ENCODE measurements at regions not wholly inside any gene's neighbourhood (a gene's known extent, or its start where the extent isn't known, plus 50 kb on each side); places are given as distances from the start of the nearest gene placed in this dataset.

- no peak for DNase-seq (ENCODE audit: low read depth)
- H3K4me3 ChIP-seq (ENCODE audit: low read depth, low read length): no peak overlapping the region
- TF ChIP-seq MAX (IDR thresholded peaks at IDR 0.05; ENCODE audit: low read depth, low read length): no peak
- no peak for TF ChIP-seq POLR2A (IDR thresholded peaks at IDR 0.05; ENCODE audit: extremely low read depth, insufficient read length)
- TF ChIP-seq CTCF (IDR thresholded peaks at IDR 0.05; ENCODE audit: low read depth, low read length): no peak
- no peak for TF ChIP-seq MYC (IDR thresholded peaks at IDR 0.05; ENCODE audit: low read depth, low read length)
These were observed 84.0 kb upstream of the PALMD start for GRCh38 chr1:99561952-99562351.

- no peak overlapping the region for H3K4me3 ChIP-seq (ENCODE audit: low read depth, low read length)
- no peak for DNase-seq (ENCODE audit: low read depth)
- TF ChIP-seq MYC (IDR thresholded peaks at IDR 0.05; ENCODE audit: low read depth, low read length): no peak
- no peak for TF ChIP-seq MAX (IDR thresholded peaks at IDR 0.05; ENCODE audit: low read depth, low read length)
- TF ChIP-seq CTCF (IDR thresholded peaks at IDR 0.05; ENCODE audit: low read depth, low read length): no peak
- TF ChIP-seq POLR2A (IDR thresholded peaks at IDR 0.05; ENCODE audit: extremely low read depth, insufficient read length): no peak
These were observed 80.2 kb upstream of the PALMD start for GRCh38 chr1:99565606-99566289.

GRCh38 chr1:99566290-99567021 is 79.5 kb upstream of the PALMD start:
- DNase-seq (ENCODE audit: low read depth): no peak
- TF ChIP-seq MYC (IDR thresholded peaks at IDR 0.05; ENCODE audit: low read depth, low read length) (no peak), MAX (IDR thresholded peaks at IDR 0.05; ENCODE audit: low read depth, low read length) (no peak), CTCF (IDR thresholded peaks at IDR 0.05; ENCODE audit: low read depth, low read length) (no peak), POLR2A (IDR thresholded peaks at IDR 0.05; ENCODE audit: extremely low read depth, insufficient read length) (no peak)
- no peak overlapping the region for H3K4me3 ChIP-seq (ENCODE audit: low read depth, low read length)

- DNase-seq (ENCODE audit: low read depth): no peak
- no peak overlapping the region for H3K4me3 ChIP-seq (ENCODE audit: low read depth, low read length)
- TF ChIP-seq MYC (IDR thresholded peaks at IDR 0.05; ENCODE audit: low read depth, low read length): no peak
- no peak for TF ChIP-seq CTCF (IDR thresholded peaks at IDR 0.05; ENCODE audit: low read depth, low read length)
- TF ChIP-seq POLR2A (IDR thresholded peaks at IDR 0.05; ENCODE audit: extremely low read depth, insufficient read length): no peak
- no peak for TF ChIP-seq MAX (IDR thresholded peaks at IDR 0.05; ENCODE audit: low read depth, low read length)
These were observed 75.3 kb upstream of the PALMD start for GRCh38 chr1:99570486-99571089.

- DNase-seq (ENCODE audit: low read depth): no peak
- no peak overlapping the region for H3K4me3 ChIP-seq (ENCODE audit: low read depth, low read length)
- no peak for TF ChIP-seq MAX (IDR thresholded peaks at IDR 0.05; ENCODE audit: low read depth, low read length)
- no peak for TF ChIP-seq MYC (IDR thresholded peaks at IDR 0.05; ENCODE audit: low read depth, low read length)
- no peak for TF ChIP-seq POLR2A (IDR thresholded peaks at IDR 0.05; ENCODE audit: extremely low read depth, insufficient read length)
- TF ChIP-seq CTCF (IDR thresholded peaks at IDR 0.05; ENCODE audit: low read depth, low read length): no peak
These were observed 74.7 kb upstream of the PALMD start for GRCh38 chr1:99571092-99571734.
